WERI-Rb-1 (cell line): ENCODE measurements at regions not wholly inside any gene's neighbourhood (a gene's known extent, or its start where the extent isn't known, plus 50 kb on each side); places are given as distances from the start of the nearest gene placed in this dataset.

ENCODE experiments used
- DNase-seq: peaks from one replicate; pipeline ENCODE4 v3.0.0-alpha.2; 2020
- H3K27ac ChIP-seq: fragments of 250-450 bp; sonication (Bioruptor Pico); 2 replicates; pipeline ENCODE4 v1.5.1; 2020; ENCODE audit warnings: mild to moderate bottlenecking, moderate library complexity
- H3K27me3 ChIP-seq: fragments of 250-450 bp; sonication (Bioruptor Pico); 2 replicates; pipeline ENCODE4 v1.5.1; 2021; ENCODE audit warnings: mild to moderate bottlenecking, low read depth, moderate library complexity; ENCODE audit not compliant: insufficient read depth, severe bottlenecking
- H3K36me3 ChIP-seq: fragments of 250-450 bp; sonication (Bioruptor Pico); 2 replicates; pipeline ENCODE4 v1.5.1; 2020; ENCODE audit warnings: mild to moderate bottlenecking, moderate library complexity
- H3K4me3 ChIP-seq: 2 replicates; pipeline ENCODE4 v1.5.1; 2011; ENCODE audit warnings: low read depth, mild to moderate bottlenecking, control low read depth, low read length
- H3K9me3 ChIP-seq: fragments of 250-450 bp; sonication (Bioruptor Pico); 2 replicates; pipeline ENCODE4 v1.5.1; 2021; ENCODE audit warnings: mild to moderate bottlenecking, moderate library complexity; ENCODE audit not compliant: severe bottlenecking
- CTCF ChIP-seq: IDR thresholded peaks from 2 replicates; pipeline ENCODE4 v1.5.1; 2011; ENCODE audit warnings: low read depth, mild to moderate bottlenecking, control low read depth, inconsistent platforms, low read length

DNA sequence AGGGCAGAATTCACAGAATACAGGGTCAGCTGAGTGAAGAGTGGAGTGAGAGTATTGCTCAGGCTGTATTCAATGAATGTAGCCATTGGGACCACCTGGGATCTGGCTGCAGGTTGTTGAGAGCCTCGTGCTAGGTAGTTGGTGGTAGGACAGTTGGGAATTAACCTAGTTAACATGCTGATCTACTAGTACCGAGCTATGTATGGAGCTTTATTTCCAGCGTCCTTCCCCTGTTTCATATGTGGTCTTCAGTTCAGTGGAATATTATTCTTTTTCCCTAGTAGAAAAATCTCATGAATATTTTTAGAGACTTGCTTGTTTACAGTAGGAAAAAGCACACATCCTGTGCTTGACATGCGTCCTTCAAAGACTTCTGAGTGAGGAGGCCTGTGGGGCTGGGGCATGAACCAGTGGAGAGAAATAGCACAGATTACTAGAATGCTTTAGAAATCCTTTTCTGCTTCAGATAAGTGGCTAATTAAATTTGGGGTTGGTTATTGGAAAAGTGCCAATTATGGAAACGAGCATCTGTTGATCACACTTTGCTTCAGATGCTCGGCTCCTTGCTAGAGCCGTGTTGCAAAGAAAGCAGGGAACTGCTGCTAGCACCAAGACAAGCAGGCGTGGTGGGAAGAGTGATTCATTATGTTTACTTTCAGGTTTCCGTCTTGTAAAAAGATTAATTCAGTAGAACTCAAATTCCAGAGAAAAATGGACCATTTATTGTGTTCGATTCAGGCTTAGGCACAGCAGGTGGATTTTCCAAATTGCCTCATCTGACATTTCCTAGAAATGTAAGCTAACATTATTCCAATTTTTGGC is 53.6 kb downstream of the ARF6 start:
- Histone ChIP-seq H3K27ac (no peak overlapping the region), H3K36me3 (no peaks in the 10 kb centered on the region), H3K27me3 (no peaks in the 10 kb centered on the region), H3K9me3 (no peaks in the 10 kb centered on the region), H3K4me3 (no peak overlapping the region)
- TF ChIP-seq CTCF, result no peak
- DNase-seq, result no peak

- H3K4me3 ChIP-seq, result no peak overlapping the region
- H3K9me3 ChIP-seq, result no peaks in the 10 kb centered on the region
- TF ChIP-seq CTCF, result no peak
- H3K27ac ChIP-seq, result no peak overlapping the region
- H3K27me3 ChIP-seq, result no peaks in the 10 kb centered on the region
- no peak for DNase-seq
- no peaks in the 10 kb centered on the region for H3K36me3 ChIP-seq
Observed at GRCh38 chr14:49947506-49947905, 54.6 kb downstream of the ARF6 start.

- H3K27me3 ChIP-seq, result no peaks in the 10 kb centered on the region
- H3K27ac ChIP-seq, result no peak overlapping the region
- DNase-seq, result no peak
- H3K4me3 ChIP-seq, result no peak overlapping the region
- H3K36me3 ChIP-seq, result no peaks in the 10 kb centered on the region
- TF ChIP-seq CTCF, result no peak
- no peaks in the 10 kb centered on the region for H3K9me3 ChIP-seq
Observed at GRCh38 chr14:49950275-49951228, 57.7 kb downstream of the ARF6 start.

- Histone ChIP-seq H3K9me3 (no peaks in the 10 kb centered on the region), H3K36me3 (no peaks in the 10 kb centered on the region), H3K27ac (no peak overlapping the region), H3K27me3 (no peaks in the 10 kb centered on the region), H3K4me3 (no peak overlapping the region)
- DNase-seq, result no peak
- no peak for TF ChIP-seq CTCF
Observed at GRCh38 chr14:49951229-49951607, 58.3 kb downstream of the ARF6 start.

GRCh38 chr14:49951691-49952345 is 58.9 kb downstream of the ARF6 start:
- no peaks in the 10 kb centered on the region for H3K36me3 ChIP-seq
- no peak for TF ChIP-seq CTCF
- DNase-seq, result no peak
- no peaks in the 10 kb centered on the region for H3K27me3 ChIP-seq
- H3K27ac ChIP-seq, result no peak overlapping the region
- H3K4me3 ChIP-seq, result no peak overlapping the region
- no peaks in the 10 kb centered on the region for H3K9me3 ChIP-seq
